ENCODE measurements at regions not wholly inside any gene's neighbourhood (a gene's known extent, or its start where the extent isn't known, plus 50 kb on each side); places are given as distances from the start of the nearest gene placed in this dataset.

DNA sequence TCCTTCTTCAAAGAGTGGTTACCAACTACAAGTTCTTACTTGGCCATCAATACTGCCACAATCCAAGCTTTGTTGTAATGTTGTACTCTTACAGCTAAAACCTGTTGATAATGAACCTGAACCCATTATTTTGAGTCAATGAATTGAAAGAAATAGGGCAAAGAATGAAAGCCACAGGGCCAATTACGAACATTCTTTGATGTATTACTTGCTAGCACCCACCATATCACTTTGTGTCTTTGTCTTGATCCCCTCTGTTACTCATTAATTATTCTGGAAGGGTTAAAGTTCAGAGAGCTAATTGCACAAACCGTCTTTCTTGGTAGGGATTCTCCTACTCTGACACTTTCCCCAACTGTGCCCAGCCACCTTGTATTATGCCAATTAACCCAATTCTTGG, 53.2 kb upstream of the TFEC start:
- no peak for DNase-seq

DNA sequence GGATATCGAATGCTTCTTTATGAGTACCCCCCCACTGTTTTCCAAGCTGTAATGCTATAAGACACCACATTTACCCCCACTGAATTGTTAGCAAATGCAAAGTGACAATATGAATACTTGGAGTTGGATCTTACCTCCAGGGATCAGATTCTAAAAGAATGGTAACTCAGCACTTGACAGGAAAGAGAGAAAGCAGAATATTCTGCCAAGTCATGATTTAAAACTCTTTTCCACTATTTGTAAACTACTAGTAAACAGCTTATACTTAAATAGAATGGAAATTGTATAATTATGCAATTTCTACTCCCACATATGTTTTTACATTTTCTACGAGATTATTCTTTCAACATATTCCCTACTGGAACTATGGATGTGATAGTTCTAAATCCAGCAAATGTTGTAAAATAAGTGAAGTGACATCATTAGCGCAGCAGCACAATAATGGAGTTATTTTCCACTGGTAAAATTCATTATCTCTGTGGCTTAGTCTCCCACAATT, 56.0 kb upstream of the TFEC start:
- DNase-seq: no peak

DNA sequence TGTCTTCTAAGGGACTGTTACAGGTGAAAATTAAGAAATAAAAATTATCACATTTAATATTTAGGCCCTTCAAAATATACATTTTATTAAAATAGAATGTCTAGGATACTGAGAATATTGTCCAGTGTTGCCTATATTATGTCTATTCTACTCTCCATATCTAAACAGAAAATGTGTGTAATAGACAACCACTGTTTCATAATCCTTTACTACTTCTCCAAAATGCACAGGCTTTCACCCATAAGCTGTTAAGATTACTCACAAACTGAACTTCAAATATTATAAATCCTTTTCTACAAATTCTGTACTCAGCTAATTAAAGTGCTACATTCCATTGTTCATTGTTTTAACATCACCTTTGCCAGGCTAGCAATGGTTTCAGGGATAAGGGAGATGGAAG, 56.7 kb upstream of the TFEC start:
- DNase-seq: peak; percentile 24 to 34

DNA sequence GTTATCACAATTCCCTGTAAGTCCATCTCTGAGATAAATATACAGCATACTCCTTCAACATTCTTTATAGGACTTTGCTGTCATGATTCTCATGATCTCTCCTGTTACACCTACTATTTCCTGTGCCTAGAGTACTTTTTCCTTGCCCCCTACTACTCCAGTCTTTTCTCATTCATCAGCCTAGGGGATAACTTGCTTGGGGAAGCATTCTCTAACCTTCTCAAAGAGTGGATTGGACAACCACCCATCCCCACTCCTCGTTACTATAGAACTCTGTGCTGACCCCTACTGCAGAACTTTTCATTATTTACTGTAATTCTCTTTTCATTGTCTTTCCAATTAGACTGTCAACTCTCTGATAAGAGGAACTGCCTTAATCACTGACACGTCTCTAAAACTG, 57.4 kb upstream of the TFEC start:
- no peak for DNase-seq

DNA sequence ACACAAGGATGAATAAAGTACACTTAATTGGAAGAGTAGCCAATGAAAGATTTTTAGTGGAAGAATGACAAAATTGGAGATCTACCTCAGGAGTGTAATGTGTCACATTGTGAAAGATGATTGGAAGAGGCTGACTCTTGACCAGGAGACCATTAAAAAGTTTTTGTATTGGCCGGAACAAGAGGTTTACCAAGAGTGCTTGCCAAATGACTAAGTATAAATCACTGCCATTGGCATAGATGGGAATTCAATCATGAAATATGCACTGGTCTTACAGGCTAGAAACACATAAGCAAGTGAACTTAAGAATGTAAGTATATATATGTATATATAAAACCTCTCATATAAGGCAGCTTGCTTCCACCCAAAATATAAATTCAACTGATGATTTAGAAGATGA, 58.7 kb upstream of the TFEC start:
- DNase-seq: no peak

DNA sequence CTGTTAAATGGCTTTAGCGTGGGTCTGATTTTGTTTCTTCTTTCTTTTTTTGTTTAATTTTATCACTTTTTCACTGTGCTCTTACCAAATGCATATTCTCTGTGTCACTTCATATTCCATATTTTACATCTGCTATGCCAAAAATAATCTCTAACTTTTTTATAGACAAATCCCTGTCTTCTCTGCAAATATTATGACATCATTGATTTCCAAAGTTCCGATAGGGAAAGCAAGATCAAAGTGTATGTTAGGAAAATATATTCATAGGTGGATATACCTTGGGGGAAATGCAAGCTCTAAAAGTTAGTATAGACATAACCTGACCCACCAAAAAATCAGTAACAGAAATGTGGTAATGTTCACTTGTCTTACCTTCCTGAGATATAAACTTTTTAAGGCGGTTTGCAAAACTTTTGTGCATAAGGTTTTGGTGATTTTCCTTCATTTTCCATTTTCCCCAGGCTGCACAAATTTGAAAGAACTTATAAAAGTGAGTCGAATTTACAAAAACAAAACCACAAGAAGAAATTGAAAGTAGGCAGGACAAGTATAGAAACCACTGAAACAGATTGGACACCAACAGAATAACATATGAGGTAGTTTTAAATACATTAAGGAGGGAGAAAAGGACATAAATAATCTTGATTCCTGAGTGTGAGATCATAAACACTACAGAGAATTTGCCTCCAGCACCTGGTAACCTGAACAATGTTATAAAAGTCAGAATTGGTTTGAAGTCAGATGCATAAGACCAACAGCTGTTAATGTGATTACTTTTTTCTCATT, 63.1 kb upstream of the TFEC start:
- DNase-seq: no peak

DNA sequence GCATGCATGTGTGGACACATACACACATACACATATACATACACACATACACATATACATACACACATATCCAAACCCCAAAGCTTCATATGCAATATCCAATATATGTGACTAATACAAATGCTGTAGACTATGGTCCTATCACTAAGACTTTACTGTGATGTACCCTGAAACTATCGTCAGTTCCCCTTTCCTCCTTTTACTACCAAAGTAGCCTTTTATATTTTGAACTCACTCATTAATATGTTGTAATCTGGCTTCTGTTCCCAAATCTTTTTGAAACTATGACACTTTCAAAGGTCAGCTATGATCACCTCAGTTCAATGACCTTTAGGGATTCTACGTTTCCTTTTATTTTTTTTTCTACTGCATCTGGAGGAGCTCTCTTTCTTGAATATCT, 64.8 kb upstream of the TFEC start:
- no peak for DNase-seq

DNA sequence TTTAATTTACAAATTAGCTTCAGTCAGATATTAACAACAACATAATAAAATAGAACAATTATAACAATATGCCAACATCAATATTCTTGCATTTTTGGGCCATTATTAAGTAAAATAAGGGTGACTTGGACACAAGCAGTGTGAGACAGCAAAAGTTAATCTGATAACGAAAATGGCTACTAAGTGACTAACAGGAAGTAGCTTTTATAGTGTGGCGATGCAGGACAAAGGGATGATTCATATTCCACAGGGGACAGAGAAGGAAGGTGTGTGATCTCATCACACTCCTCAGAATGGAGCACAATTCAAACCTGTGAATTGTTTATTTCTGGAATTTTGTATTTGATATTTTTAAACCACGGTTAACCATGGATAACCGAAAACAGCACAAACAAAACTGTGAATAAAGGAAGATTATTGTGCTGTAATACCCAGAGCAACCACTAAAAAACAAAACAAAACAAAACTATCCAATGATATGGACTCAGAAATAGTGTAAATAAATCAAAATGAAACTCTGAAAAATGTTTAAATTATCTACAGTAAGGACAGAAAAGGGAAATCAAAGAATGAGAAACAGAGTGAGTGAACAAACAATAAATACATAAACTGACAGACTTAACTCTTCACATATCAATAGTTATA, 66.9 kb upstream of the TFEC start:
- DNase-seq: peak in 1 of 2 experiments; percentile 9

DNA sequence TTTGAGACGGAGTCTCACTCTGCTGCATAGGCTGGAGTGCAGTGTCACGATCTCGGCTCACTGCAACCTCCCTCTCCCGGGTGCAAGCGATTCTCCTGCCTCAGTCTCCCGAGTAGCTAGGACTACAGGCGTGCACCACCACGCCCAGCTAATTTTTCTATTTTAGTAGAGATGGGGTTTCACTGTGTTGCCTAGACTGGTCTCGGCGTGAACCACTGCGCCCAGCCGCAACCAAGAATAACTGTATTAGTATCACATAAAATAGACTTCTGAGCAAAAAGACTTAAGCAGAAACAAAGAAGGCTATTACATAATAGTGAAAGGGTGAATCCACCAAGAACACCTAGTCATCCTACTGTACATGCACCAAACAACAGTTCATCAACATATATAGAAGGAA, 67.6 kb upstream of the TFEC start:
- DNase-seq: no peak

DNA sequence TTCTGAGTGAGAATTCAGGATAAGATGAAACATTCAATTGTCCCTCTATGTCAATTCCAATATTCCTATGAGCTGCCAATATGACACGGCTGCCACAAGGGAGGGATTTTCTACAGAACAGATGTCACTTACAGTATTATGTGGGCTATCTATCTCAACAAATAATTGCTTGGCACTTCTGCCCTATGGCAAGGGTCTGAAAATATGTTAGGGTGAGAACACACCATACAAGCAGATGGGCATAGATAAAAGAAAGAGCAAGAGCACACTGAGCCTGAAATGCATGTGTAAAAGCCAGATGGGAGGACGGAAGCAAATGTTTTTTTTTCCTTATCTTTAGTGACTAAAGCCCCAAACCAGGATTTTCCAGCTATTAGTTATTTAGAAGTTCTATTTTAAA, 70.1 kb upstream of the TFEC start:
- no peak for DNase-seq

DNA sequence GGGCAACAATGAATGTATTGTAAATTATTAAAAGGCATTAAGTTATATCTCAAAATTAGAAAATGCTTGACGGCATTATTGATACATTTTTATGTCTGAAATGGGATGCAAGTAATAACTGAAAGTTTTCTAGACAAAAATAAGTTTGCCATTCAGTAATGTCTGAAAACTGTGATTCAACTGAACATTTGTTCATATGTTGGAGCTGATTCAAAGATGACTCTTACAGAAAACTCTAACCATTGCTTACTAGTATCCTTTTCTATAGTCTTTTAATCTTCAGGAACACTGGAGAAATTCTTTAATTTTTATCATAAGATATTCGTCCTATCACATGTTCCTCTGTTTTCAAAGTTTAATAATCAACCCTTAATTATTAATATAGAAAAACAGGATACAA, 71.1 kb upstream of the TFEC start:
- DNase-seq: no peak

DNA sequence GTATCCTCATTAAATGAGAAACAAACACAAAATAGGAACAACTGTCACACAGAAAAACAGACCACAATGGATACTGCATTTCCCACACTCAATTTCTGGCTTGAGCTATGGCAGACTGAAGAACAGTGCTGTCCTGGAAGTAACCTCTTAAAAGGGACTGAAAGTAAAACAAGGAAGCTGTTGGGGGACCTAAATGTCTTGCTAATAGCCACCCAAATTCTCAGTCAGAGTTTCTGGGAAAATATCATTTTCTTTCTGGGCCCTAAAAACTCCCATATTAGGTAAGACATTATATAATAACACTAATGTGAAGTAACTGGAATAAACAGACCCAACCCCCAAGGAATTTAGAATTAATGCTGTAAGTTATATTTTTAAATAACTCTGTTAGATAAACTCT, 80.9 kb upstream of the TFEC start:
- no peak for DNase-seq

DNA sequence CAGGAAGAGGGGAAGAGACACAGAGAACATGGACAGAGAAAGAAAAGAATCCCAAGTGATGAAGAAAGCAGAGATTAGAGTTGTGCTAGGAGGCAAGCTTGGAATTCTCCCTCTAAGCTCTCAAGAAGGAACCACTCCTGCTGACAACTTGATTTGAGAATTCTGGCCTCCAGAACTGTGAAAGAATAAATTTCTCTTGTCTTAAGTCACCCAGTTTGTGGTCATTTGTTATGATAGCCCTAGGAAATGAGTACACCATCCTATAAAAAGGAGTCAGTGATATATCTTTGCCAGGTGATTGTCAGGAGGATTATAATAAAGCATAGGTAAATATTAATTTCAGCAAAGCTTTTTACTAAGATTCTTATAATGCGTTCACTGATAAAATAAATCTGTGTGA, 82.7 kb upstream of the TFEC start:
- no peak for DNase-seq

DNA sequence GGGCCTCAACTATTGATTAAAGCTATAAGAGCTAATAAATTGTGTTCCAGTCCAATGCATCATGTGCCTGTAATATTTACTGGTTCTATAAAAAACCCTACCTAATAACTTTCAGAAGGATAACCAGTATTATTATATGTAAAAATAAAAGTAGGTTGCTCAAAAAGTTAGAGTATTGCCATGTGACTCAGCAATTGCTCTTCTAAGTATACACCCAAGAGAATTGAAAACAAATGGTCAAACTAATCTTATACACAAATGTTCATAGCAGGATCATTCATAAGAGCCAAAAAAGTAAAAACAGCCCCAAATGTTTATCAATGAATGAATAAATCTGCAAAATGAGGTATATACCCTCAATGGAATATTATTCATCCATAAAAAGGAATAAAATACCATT, 89.5 kb upstream of the TES start:
- DNase-seq: no peak

DNA sequence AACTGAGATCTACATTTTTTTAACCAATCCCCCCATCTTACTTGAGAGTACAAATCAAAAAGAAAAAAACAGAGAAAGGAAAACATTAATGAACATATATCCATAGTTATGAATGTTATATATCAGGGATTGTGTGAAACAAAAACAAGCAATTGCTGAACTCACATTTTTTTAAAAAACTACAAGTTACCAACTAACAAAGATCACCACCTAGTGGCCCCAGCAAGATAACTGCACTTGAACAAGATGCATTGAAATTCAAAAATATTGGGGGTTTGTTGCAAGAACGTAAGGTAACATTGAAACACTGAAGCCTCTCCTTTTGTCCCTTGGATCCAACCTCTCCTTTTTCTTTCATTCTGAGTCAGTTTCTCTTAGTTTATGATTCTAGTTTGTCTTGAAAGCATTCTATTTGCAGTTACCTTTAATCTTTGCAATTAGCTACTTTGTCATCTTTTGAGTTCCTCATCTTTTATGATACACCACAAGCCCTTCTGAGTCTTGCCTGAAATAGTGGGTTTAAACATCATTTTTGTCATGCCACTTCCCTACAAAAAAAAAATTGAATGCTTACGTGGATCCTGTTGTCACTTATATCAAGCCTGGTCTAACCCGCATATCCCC, 87.3 kb upstream of the TES start:
- peak; percentile 67 to 83 for DNase-seq

DNA sequence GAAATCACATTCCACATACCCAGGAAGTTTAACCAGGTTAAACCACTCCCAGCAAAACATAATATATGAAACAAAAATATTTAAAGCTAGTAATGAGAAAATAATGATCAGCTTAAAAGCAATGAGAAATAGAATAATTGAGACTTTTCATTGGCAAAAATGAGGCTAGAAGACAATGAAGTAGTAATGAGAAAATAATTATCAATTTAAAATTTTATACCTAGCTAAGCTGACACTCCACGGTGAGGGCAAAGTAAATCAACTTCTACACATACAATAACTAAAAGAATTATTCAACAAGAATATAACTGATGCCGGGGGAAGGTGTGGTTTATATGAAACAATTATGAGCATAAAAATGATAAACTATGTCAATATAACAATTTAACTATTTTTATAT, 82.2 kb upstream of the TES start:
- DNase-seq: no peak

DNA sequence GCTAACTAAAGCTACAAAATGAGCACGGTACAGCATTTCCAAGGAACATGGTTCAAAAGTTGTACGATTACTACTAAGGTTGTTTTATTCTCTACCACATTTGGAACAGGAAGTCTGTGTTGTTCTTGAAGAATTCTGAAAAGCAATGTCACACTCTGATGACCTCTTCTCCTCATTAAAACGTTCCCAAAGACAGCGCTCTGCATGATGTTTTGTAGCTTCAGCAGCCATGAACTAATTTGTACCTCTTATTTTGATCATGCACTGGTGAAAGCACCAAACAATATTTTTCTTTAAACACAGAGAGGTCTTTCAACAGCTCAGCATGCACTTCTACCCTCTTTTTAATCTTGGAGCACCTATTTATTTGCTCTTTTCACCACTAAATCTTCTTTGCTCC, 75.0 kb upstream of the TES start:
- DNase-seq: no peak

DNA sequence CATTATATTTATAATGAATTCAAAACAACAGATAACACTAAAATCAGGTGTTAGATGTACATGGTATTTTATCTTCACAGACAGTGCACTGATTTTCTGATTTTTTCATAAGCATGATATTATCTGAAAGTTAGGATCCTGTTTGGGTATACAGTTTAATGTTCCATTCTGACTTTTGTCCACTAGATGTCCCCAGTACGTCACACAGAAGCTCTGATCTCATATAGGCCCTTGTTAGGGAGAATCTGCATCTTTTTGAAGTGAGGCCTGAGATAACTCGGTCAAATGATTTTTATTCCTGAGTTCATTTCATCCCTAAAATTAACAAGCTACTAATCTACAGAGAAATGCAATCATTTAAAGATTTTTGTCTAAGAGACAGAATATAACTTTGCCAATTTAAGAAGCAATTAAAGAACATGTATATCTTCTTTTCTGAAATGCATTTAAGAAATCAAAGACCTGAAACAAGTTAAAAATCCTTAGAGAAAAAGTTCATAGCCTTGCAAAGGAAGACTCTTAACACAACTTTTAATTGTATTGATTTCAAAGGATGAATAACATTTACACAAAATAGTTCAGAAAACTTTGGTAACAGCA, 72.0 kb upstream of the TES start:
- DNase-seq: peak; percentile 77 to 82

DNA sequence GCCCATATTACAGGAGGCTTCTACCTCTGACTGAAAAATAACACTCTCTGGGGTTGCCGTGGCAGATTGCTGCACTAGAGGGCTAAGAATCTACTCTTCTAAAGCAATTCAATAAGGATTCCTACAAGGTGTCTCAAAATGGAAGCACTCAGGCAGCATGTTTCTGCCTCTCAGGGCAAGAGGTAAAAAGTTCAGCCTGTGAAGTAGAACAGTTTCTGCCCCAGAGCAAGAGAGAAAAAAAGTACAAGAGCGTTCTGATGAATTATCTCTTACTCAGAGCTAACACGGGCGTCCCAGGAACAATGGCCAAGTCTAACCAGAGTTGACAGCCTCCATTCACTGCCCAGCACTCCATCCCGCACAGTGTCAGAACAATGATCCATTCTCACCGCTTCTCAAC, 71.3 kb upstream of the TES start:
- no peak for DNase-seq

DNA sequence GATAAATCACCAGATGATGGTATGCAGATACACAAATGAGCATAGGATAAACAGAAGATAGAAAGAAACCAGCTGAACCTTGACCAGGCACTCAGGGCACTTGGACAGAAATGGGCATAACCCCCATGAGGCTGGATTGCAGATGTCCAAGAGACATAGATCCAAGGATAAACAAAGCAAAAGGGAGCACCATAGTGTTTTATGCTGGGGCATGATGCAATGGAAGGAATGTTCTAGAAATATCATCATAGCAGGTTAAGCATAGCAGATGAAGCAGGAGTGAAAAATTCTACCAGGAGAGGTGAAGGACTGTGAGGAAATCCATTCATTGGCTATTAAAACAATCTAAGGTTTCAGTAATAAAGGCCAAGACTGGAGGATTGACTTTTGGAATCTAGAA, 70.5 kb upstream of the TES start:
- no peak for DNase-seq

DNA sequence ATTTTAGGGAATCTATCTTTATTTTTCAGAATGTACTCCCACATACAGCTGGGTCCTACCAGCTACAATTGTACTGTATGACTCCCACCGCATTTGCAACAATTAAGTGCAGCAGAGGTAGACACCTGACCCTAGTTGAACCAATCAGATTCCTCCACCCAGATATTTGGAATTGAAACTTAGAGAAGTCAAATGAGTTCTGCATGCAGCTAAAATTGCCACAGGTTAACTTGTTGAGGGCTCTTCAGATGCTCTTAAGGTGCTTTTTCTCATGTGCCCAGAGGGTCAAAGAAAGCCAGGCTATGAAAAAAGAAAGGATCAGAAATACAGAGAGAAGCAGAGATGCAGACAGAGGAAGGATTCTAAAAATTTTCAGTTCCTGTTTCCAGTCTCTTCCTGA, 68.0 kb upstream of the TES start:
- DNase-seq: no peak

DNA sequence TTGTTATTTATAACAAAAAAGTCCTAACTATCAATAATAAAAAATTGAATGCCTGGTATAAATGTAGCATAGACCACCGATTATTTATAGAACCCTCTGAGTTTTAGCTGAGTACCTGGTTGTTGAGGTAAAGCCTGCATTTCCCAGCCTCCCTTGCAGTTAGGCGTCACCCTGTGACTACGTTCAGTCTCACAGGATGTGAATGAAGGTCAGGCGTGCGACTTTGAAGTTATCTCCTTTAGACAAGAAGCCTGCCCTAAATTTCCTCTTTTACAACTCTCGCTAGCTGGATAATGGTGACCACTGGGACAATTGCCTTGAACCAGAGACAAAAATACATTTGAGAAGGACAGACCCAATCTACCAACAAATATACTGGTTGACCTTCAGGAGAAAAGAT, 67.5 kb upstream of the TES start:
- DNase-seq: no peak

DNA sequence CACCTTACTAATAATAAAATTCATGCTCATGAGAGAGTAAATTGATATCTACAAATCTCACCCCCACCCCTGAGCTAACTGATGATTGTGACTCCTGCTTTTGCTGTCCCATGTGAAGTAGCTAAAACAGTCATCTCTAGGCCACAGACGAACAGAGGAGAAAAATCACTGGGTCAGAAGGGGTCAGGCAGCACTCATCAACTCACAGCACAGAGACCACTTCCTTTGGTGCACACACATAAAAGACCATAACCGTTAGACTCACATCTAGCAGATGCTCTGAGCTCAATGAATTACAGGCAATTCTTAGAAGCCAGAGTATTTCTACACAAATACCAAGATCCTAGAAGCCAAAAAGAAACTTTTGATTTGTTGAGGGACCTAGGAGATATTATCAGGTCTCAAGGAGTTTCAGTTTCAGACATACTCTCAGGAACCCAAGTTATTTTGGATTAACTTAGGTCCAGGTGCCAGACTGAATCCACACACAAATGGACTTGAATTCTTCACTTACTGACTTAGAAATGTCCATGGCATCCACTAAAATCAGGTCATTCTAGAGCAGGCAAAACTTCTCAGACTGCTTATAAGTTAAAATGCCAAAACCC, 65.0 kb upstream of the TES start:
- no peak for DNase-seq

DNA sequence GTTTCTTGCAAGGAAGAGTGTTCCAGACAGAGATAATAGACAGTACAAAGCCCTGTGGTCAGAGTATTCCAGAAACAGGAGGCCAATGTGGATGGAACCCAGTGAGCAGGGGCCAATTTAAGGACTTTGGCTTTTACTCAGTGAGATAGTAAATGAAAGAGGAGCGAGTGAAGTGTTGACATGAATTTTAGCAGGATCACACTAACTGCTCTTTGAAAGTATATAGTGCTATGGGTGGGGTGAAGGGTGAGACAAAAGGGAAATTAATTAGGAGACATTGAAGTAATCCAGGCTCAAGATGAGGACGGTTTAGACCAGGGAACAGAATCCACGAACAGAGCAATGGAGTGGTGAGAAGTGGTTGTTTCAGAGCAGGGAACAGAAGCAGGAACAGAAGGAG, 62.2 kb upstream of the TES start:
- DNase-seq: no peak

Measured in Kasumi-1 (cell line).